A549 (cell line): ENCODE measurements at regions not wholly inside any gene's neighbourhood (a gene's known extent, or its start where the extent isn't known, plus 50 kb on each side); places are given as distances from the start of the nearest gene placed in this dataset.

ENCODE experiments used
- CHD2 ChIP-seq: fragments of 150-350 bp; IDR thresholded peaks from 2 replicates; pipeline ENCODE4 v1.6.1; 2014; ENCODE audit warnings: low read length; ENCODE audit not compliant: partially characterized antibody
- POLR2A ChIP-seq: IDR thresholded peaks from 2 replicates; pipeline ENCODE4 v1.6.1; 2012; ENCODE audit warnings: mild to moderate bottlenecking, low read length
- RAD21 ChIP-seq, 2 experiments: fragments of >200 bp in 1 of 2; sonication (Bioruptor Twin) in 1 of 2; formaldehyde crosslinking in 1 of 2; IDR thresholded peaks in 1 of 2; conservative IDR thresholded peaks in 1 of 2; 2 replicates in 1 of 2; 3 replicates in 1 of 2; pipeline ENCODE4 v1.6.1; 2012 to 2018; ENCODE audit warnings: inconsistent platforms in 1 of 2
- TF ChIP-seq, protein P1 (sequence below): fragments of >200 bp; sonication (Bioruptor Twin); formaldehyde crosslinking; IDR thresholded peaks from 3 replicates; pipeline ENCODE4 v1.5.1; 2016
- TF ChIP-seq, protein P2 (sequence below): fragments of >200 bp; sonication (Bioruptor Twin); formaldehyde crosslinking; IDR thresholded peaks from 2 replicates; pipeline ENCODE4 v1.6.1; 2016

DNA sequence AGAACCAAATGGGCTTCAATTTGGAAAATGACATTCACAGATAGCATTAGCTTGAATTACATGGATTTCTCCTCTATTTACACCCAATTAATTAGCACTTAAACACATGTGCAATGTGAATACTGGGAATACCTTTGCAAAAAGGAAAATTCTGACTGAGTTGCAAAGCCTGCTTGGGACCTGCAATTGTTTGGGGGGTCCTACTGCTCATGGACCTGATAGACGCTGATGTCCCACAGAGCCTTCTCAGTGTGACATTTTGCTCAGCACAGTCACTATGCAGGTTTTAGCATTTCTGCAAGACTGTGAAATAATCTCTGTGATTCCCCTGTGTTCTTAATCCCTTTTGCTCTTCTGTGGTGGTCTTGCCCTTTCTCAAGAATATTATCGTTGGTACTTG is 101.2 kb upstream of the PGRMC2 start:
- TF ChIP-seq, protein P1, sequence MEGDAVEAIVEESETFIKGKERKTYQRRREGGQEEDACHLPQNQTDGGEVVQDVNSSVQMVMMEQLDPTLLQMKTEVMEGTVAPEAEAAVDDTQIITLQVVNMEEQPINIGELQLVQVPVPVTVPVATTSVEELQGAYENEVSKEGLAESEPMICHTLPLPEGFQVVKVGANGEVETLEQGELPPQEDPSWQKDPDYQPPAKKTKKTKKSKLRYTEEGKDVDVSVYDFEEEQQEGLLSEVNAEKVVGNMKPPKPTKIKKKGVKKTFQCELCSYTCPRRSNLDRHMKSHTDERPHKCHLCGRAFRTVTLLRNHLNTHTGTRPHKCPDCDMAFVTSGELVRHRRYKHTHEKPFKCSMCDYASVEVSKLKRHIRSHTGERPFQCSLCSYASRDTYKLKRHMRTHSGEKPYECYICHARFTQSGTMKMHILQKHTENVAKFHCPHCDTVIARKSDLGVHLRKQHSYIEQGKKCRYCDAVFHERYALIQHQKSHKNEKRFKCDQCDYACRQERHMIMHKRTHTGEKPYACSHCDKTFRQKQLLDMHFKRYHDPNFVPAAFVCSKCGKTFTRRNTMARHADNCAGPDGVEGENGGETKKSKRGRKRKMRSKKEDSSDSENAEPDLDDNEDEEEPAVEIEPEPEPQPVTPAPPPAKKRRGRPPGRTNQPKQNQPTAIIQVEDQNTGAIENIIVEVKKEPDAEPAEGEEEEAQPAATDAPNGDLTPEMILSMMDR, result no peak
- TF ChIP-seq POLR2A, result no peak
- TF ChIP-seq, protein P2, sequence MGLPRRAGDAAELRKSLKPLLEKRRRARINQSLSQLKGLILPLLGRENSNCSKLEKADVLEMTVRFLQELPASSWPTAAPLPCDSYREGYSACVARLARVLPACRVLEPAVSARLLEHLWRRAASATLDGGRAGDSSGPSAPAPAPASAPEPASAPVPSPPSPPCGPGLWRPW, result no peak
- no peak for TF ChIP-seq RAD21 (conservative IDR thresholded peaks at IDR 0.05 in 1 of 2, IDR thresholded peaks at IDR 0.05 in 1 of 2)
- no peak for TF ChIP-seq CHD2
